Upper lobe of right lung (tissue), 1 donor: ENCODE measurements at regions not wholly inside any gene's neighbourhood (a gene's known extent, or its start where the extent isn't known, plus 50 kb on each side); places are given as distances from the start of the nearest gene placed in this dataset.

Experiments
- ATAC-seq: fragments of 200-7000 bp; cut with Tn5 transposase; one replicate; pipeline ENCODE4 v1.9.1; 2020; ENCODE audit warnings: mild to moderate bottlenecking, moderate library complexity
- DNase-seq: peaks from one replicate; pipeline ENCODE4 v3.0.0-alpha.2; 2020
- H3K27ac ChIP-seq: fragments of 200-600 bp; one replicate; pipeline ENCODE4 v1.8.0; 2022
- H3K27me3 ChIP-seq: fragments of 200-600 bp; one replicate; pipeline ENCODE4 v1.8.0; 2022; ENCODE audit warnings: mild to moderate bottlenecking
- H3K36me3 ChIP-seq: fragments of 200-600 bp; one replicate; pipeline ENCODE4 v1.8.0; 2022
- H3K4me1 ChIP-seq: fragments of 200-600 bp; one replicate; pipeline ENCODE4 v1.8.0; 2022
- H3K4me3 ChIP-seq: fragments of 200-600 bp; one replicate; pipeline ENCODE4 v1.8.0; 2022; ENCODE audit warnings: mild to moderate bottlenecking
- H3K9me3 ChIP-seq: fragments of 200-600 bp; one replicate; pipeline ENCODE4 v1.8.0; 2022
- CTCF ChIP-seq: fragments of 200-600 bp; IDR thresholded peaks from one replicate; pipeline ENCODE4 v1.8.0; 2022; ENCODE audit warnings: antibody characterized with exemption
- intact Hi-C: fragments of 100-400 bp; cut with DNase I; formaldehyde crosslinking; loops from one replicate; pipeline ENCODE4 v1.11.0; 2022
- donor health status: DM: no; HTN: yes; CAD: no; lungs with severe emphysema.

DNA sequence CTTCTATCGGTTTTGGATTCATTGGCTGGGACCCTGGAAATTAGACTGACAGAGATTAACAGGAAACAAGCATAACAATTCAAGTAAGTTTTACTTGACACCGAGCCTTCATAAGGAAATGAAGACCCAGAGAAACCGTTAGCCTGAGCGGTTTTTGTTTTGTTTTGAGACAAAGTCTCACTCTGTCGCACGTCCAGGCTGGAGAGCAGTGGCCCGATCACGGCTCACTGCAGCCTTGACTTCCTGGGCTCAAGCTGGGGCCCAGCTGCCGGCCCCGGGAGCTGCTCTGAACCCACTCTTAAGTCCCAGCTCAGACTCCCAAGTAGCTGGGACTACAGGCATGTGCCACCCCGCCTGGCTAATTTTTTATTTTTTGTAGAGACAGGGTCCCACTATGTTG, 321.3 kb downstream of the SEC14L1 start:
- intact Hi-C loops = no loop called here
- Histone ChIP-seq H3K4me1 (peaks cover 71% of the 10 kb centered on the region), H3K9me3 (no peaks in the 10 kb centered on the region), H3K4me3 (no peak overlapping the region), H3K27ac (peak overlapping the region; percentile 70), H3K36me3 (no peaks in the 10 kb centered on the region), H3K27me3 (no peaks in the 10 kb centered on the region)
- DNase-seq (no peak), ATAC-seq (no peak)
- no peak for TF ChIP-seq CTCF

GRCh38 chr17:77462553-77463497, 322.1 kb downstream of the SEC14L1 start:
- H3K4me3 ChIP-seq = no peak overlapping the region
- DNase-seq = no peak
- peak overlapping the region; percentile 70 for H3K27ac ChIP-seq
- no peaks in the 10 kb centered on the region for H3K27me3 ChIP-seq
- no peak for ATAC-seq
- TF ChIP-seq CTCF = no peak
- intact Hi-C loops = no loop called here
- peaks cover 77% of the 10 kb centered on the region for H3K4me1 ChIP-seq
- H3K9me3 ChIP-seq = no peaks in the 10 kb centered on the region
- no peaks in the 10 kb centered on the region for H3K36me3 ChIP-seq

DNA sequence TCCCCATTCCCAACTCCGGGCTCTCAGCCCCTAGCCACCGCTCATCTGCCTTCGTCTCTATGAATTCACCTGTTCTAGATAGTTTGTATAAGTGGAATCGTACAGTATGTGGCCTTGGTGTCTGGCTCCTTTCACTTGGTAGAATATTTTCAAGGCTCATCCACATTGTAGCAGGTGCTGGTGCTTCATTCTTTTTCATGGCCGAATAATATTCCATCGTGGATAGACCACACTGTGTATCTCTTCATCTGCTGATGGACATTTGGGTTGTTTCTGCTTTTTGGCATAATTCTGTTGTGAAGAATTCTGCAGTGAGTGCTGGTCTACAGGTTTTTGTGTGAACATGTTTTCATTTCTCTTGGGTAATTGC, 324.2 kb downstream of the SEC14L1 start:
- Histone ChIP-seq H3K9me3 (no peaks in the 10 kb centered on the region), H3K27ac (peak overlapping the region; percentile 65), H3K4me1 (peaks cover 70% of the 10 kb centered on the region), H3K27me3 (no peaks in the 10 kb centered on the region), H3K36me3 (no peaks in the 10 kb centered on the region), H3K4me3 (no peak overlapping the region)
- intact Hi-C loops = no loop called here
- ATAC-seq = no peak
- TF ChIP-seq CTCF = no peak
- DNase-seq = no peak

DNA sequence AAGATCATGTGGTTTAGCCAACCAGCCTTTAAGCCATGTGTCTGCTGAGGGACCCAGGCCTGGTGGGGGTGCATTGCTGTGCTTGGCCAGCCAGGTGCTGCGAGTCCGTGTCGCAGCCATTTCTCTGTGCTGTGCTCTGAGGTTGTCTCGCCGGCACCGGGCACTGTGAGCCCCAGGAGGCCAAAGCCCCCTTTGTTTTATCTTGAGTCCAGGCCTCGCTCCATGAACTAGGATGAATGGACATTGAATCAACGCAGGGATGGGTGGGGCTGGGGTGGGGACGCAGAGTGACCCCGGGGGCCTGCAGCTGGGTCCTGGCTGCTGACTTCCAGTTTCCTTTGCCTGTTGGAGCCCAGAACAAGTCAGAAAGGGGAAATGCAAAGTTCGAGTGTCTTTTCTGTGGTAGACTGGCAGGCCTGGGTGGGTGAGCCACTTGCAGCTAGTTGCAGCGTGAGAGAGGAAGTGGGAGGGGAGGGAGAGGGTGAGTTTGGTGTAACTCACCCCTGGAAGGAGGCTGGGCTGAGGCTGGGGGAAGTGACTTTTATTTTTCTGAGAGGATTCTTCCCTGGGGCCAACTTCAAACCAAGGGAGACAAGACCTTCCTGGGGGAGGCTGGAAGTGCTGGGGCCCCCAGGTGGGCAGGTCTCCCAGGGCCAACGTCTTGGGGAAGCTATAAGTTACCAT, 324.7 kb downstream of the SEC14L1 start:
- DNase-seq (peak; percentile 82), ATAC-seq (peak; percentile 95)
- Histone ChIP-seq H3K36me3 (no peaks in the 10 kb centered on the region), H3K9me3 (no peaks in the 10 kb centered on the region), H3K4me3 (no peak overlapping the region), H3K27ac (peak overlapping the region; percentile 65), H3K27me3 (no peaks in the 10 kb centered on the region), H3K4me1 (peaks cover 65% of the 10 kb centered on the region)
- TF ChIP-seq CTCF = no peak
- intact Hi-C loops = no loop called here

- intact Hi-C loops = no loop called here
- Histone ChIP-seq H3K4me3 (no peak overlapping the region), H3K4me1 (peaks cover 65% of the 10 kb centered on the region), H3K27ac (peak overlapping the region; percentile 68), H3K36me3 (no peaks in the 10 kb centered on the region), H3K27me3 (no peaks in the 10 kb centered on the region), H3K9me3 (no peaks in the 10 kb centered on the region)
- no peak for DNase-seq
- ATAC-seq = no peak
- no peak for TF ChIP-seq CTCF
Observed at GRCh38 chr17:77466140-77466539, 325.4 kb downstream of the SEC14L1 start.
